GM10248 (cell line): ENCODE measurements at regions not wholly inside any gene's neighbourhood (a gene's known extent, or its start where the extent isn't known, plus 50 kb on each side); places are given as distances from the start of the nearest gene placed in this dataset.
"Not testable (repeated sequence)": the region's sequence is repeated elsewhere in the genome, so short reads cannot be mapped to it uniquely, and the experiment has no call there.

Source experiments
- CTCF ChIA-PET: fragments of 300-600 bp; sonication (Branson Sonifier 250); formaldehyde crosslinking; extraction: SDS; loops from one replicate; lab custom pipeline; 2021; ENCODE audit warnings: antibody characterized with exemption; lab: Yijun Ruan, JAX
- POLR2A ChIA-PET: fragments of 350-650 bp; sonication (Branson Sonifier 250); formaldehyde crosslinking; extraction: SDS; loops from one replicate; lab custom pipeline; 2020; ENCODE audit warnings: antibody characterized with exemption; lab: Yijun Ruan, JAX
- DNase-seq: peaks from one replicate; pipeline ENCODE4 v3.0.0; 2012; ENCODE audit errors: extremely low spot score
- TF ChIP-seq, protein P1 (sequence below): IDR thresholded peaks from 2 replicates; pipeline ENCODE4 v1.5.1; 2012; ENCODE audit warnings: mild to moderate bottlenecking, low read depth; ENCODE audit errors: extremely low read depth, missing control alignments, control extremely low read depth

DNA sequence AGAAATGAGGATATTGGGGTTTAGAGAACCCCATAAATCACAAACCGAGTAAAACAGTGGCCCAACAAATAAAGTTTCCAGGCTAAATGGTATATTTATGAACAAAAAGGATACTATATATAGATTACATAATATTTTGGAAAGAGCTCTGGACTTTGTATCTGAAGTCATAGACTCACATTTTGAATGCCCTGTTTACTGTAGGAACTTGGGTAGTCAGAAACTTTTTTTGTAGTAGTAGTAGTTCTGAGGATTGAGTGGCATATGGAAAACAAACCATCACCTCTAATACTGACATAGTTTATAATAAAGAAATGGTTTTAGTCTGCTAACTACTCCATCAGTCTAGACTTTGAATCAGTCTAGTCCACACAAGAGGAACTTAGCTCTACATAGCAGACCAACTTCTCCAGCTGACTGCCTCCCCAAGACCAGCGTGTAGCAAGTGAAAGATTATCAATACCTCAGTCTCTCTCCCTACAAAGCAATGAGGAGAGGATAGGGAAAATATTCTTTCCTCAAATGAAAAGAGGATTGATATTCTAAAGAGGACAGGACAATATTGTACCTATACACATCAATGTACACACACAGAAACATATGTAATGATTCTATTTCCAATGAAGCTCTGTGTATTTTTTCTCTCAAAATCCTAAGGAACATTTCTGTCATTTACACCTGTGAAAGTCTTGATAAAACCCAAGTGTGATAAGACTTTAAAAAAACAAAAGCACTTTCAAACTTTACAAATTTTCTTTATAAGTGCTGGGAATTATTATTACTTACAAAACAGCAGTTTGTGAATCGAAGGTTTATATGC lies 184.9 kb upstream of the MAP2 start:
- TF ChIP-seq, protein P1, sequence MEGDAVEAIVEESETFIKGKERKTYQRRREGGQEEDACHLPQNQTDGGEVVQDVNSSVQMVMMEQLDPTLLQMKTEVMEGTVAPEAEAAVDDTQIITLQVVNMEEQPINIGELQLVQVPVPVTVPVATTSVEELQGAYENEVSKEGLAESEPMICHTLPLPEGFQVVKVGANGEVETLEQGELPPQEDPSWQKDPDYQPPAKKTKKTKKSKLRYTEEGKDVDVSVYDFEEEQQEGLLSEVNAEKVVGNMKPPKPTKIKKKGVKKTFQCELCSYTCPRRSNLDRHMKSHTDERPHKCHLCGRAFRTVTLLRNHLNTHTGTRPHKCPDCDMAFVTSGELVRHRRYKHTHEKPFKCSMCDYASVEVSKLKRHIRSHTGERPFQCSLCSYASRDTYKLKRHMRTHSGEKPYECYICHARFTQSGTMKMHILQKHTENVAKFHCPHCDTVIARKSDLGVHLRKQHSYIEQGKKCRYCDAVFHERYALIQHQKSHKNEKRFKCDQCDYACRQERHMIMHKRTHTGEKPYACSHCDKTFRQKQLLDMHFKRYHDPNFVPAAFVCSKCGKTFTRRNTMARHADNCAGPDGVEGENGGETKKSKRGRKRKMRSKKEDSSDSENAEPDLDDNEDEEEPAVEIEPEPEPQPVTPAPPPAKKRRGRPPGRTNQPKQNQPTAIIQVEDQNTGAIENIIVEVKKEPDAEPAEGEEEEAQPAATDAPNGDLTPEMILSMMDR: no peak
- POLR2A ChIA-PET: no interaction called here
- DNase-seq: no peak
- CTCF ChIA-PET: no interaction called here

DNA sequence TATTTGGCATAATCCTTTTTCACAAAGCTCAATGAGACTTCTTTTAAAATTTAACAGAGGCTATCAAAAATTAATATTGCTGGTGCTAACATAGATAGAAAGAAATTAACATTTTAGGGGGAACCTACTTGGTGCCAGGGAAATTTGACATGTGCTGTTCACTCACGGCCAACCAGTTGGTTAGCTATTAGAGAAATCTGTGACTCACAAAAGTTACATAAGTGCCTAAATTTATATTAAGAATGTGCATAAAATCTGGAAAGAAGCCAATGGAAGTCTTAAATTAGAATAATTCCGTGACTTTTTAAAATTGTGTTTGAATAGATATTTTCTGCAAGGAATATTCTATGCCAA lies 184.3 kb upstream of the MAP2 start:
- no peak for DNase-seq
- TF ChIP-seq, protein P1: no peak
- CTCF ChIA-PET: interaction anchor here (1.3 kb wide), 1 partner anchor 29 kb away, joined by 3 read pairs; no protein-coding TSS in a partner anchor
- POLR2A ChIA-PET: no interaction called here

DNA sequence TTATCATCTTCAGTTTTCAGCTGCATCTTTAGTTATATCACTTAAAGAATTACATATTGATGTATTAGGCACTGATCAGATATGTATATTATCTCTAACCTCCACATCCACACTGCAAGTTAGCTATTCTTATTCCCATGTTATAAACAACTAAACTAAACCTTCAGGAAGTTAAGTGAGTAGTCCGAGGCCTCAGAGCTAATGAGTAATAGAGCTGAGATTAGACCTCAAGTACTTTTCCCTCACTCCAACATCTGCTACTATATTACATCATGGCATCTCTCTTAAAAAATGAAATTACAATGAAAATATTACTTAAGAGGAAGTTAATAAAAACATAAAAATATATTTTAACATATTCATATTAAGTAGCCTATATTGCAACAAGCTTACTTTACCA lies 183.6 kb upstream of the MAP2 start:
- no peak for DNase-seq
- CTCF ChIA-PET: interaction anchor here (1.3 kb wide), 1 partner anchor 29 kb away, joined by 3 read pairs; no protein-coding TSS in a partner anchor
- POLR2A ChIA-PET: no interaction called here
- TF ChIP-seq, protein P1: no peak

DNA sequence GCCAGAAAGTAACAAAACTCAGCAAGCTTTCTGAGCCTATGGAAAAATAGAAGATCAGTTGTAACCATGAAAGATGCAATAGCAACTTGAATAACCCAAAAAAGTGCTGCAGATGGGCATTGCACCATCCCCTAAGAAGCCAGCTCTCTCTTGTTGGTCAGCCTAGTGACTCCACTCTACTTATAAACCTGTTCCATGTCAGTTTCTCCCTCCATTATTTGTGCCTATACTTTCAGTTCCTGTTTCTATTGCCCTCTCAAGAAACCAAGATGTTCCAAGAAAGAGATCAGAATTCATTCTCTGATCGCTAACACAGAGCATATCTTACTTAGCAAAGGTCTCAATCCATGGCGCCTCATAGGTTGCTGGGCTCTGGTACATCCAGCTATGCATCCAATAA lies 170.3 kb upstream of the MAP2 start:
- TF ChIP-seq, protein P1: no peak
- ChIA-PET CTCF (interaction anchor here (1.2 kb wide), 1 partner anchor 17 kb away, joined by 3 read pairs; no protein-coding TSS in a partner anchor), POLR2A (no interaction called here)
- DNase-seq: no peak

DNA sequence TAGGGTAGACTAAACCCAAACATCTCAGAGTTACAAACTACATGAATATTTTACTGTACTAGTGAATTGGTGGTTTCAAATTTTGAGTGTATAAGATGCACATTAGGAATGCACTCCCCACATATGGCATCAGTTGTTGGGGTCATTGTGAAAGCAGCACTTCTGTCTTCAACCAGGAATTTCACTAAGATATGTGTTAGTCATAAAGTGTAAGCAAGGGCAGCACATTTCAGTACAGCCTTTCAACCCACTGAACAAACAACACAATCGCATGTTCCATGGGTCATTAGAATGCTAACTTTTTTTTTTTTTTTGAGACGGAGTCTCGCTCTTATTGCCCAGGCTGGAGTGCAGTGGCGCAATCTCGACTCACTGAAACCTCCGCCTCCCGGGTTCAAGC lies 164.1 kb upstream of the MAP2 start:
- POLR2A ChIA-PET: no interaction called here
- no peak for DNase-seq
- TF ChIP-seq, protein P1: no peak
- CTCF ChIA-PET: no interaction called here

DNA sequence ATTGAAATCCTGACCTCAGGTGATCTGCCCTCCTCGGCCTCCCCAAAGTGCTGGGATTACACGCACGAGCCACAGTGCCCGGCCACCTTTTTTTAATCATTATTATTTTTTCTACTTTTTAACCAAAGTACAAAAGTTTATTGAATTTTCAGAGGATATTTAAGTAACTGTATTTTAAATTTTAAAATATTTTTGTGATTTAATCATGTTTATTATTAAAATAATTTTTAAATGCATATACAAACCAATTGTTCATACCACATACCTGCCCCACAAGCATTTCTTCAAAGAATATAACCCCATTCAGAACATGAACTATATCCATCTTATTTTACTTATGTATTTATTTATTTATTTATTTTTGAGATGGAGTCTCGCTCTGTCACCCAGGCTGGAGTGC lies 163.6 kb upstream of the MAP2 start:
- TF ChIP-seq, protein P1: no peak
- DNase-seq: no peak
- POLR2A ChIA-PET: no interaction called here
- CTCF ChIA-PET: no interaction called here

DNA sequence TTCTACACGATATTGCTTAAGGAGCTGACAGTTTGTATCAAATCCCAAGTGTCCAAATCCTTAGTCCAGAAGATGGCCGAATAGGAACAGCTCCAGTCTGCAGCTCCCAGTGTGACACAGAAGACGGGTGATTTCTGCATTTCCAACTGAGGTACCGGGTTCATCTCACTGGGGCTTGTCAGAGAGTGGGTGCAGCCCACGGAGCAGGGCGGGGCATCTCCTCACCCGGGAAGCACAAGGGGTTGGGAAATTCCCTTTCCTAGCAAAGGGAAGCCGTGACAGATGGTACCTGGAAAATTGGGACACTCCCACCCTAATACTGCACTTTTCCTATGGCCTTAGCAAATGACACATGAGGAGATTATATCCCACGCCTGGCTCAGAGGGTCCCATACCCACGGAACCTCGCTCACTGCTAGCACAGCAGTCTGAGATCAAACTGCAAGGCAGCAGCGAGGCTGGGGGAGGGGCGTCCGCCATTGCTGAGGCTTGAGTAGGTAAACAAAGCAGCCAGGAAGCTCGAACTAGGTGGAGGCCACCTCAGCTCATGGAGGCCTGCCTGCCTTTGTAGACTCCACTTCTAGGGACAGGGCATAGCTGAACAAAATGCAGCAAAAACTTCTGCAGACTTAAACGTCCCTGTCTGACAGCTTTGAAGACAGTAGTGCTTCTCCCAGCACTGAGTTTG lies 162.3 kb upstream of the MAP2 start:
- DNase-seq, POLR2A ChIA-PET: not testable (repeated sequence)
- CTCF ChIA-PET: interaction anchor here (1.4 kb wide), 1 partner anchor 73 kb away, joined by 3 read pairs; no protein-coding TSS in a partner anchor
